Superior temporal gyrus (tissue), 1 donor: ENCODE measurements at regions not wholly inside any gene's neighbourhood (a gene's known extent, or its start where the extent isn't known, plus 50 kb on each side); places are given as distances from the start of the nearest gene placed in this dataset.
"Not testable (repeated sequence)": the region's sequence is repeated elsewhere in the genome, so short reads cannot be mapped to it uniquely, and the experiment has no call there.

Experiments used
- DNase-seq: peaks from one replicate; pipeline ENCODE4 v3.0.0-alpha.2; 2016; ENCODE audit errors: extremely low spot score

GRCh38 chr1:55877437-55878232 is 662.5 kb upstream of the USP24 start:
- DNase-seq, result no peak

GRCh38 chr1:55876276-55877060 is 661.3 kb upstream of the USP24 start:
- DNase-seq, result peak; percentile 18

GRCh38 chr1:55870106-55870505 is 654.9 kb upstream of the USP24 start:
- DNase-seq, result no peak

DNA sequence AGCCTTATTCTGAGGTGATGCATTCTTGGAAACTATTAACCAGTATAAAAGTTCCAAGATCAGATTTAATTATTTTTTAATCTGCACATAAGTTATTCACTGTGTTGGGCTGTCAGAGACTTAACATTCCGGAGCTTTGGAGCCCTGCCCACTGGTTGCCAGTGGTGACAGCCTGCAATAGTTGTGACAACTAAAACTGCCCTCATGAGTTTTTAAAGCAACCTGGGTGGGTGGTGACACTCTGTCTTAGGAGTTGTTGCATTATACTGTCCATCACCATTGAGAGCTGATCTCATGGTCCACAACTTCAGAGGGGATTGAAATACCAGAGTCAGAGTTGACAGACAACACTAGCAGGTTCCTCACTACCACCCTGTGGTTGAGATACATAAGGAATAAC is 653.9 kb upstream of the USP24 start:
- DNase-seq, result no peak

GRCh38 chr1:55868026-55868425 is 652.9 kb upstream of the USP24 start:
- DNase-seq, result no peak

- DNase-seq, result no peak
These were observed 652.2 kb upstream of the USP24 start for GRCh38 chr1:55867304-55867843.

GRCh38 chr1:55865778-55866177 is 650.6 kb upstream of the USP24 start:
- not testable (repeated sequence) for DNase-seq

DNA sequence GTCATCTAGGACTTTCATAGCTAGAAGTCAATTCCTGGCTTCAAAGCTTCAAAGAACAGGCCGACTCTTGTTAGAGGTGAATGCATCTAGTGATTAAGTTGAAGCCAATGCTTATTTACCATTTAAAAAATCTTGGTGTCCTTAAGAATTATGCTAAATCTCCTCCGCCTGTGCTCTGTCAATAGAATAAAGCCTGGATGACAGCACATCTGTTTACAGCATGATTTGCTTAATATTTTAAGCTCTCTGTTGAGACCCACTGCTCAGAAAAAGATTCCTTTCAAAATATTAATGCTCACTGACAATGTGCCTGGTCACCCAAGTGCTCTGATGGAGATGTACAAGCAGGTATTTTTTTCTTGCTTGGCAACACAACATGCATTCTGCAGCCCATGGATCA is 649.1 kb upstream of the USP24 start:
- DNase-seq, result no peak

- no peak for DNase-seq
These were observed 646.6 kb upstream of the USP24 start for GRCh38 chr1:55861676-55862340.

GRCh38 chr1:55860798-55861519 is 645.8 kb upstream of the USP24 start:
- DNase-seq, result no peak

GRCh38 chr1:55860326-55860725 is 645.2 kb upstream of the USP24 start:
- DNase-seq, result no peak

DNA sequence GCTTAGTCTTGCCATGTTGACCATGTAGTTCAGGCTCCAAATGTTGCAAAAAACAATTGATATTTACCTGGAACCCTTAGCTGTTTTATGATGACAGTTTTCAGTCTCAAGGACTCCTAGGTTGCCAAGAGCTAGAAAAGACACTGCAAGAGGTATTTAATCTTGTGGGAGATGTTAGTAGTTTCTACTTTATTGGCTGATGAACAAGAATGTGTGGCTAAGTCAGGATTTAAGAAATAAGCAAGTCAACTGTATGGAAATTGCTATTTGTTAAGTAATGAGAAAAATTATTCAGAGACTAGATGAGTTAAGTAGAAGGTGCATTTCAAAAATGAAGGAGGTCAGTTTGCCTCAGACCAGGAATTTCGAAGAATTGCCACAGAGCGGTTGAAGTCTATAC is 639.7 kb upstream of the USP24 start:
- DNase-seq, result no peak

GRCh38 chr1:55848906-55849305 is 633.7 kb upstream of the USP24 start:
- DNase-seq, result no peak

- no peak for DNase-seq
These were observed 630.9 kb upstream of the USP24 start for GRCh38 chr1:55846051-55846450.

GRCh38 chr1:55844322-55844721 is 629.2 kb upstream of the USP24 start:
- DNase-seq, result no peak

- no peak for DNase-seq
These were observed 624.5 kb upstream of the USP24 start for GRCh38 chr1:55839626-55840025.

- DNase-seq, result no peak
These were observed 624.1 kb upstream of the USP24 start for GRCh38 chr1:55839221-55839620.

- no peak for DNase-seq
These were observed 620.9 kb upstream of the USP24 start for GRCh38 chr1:55836086-55836485.

- DNase-seq, result no peak
These were observed 618.4 kb upstream of the USP24 start for GRCh38 chr1:55833529-55834091.

DNA sequence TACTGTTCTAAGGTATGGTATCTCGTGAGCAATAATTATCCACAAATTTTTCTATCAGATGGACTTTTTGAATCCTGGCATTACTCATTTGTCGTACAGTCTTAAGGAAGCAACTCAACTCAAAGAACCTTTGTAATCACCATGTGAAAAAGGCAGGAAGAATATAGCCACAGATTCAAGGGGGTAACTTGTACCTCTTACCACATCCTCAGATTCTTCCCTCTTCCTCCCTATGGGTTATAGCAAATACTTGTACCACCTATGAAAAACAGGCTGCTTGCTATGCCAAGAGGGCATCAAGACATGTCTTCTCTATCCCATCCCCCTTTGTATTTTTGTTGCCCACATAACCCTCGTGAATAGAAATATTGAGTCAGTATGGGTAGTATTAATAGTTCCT is 616.6 kb upstream of the USP24 start:
- DNase-seq, result no peak

DNA sequence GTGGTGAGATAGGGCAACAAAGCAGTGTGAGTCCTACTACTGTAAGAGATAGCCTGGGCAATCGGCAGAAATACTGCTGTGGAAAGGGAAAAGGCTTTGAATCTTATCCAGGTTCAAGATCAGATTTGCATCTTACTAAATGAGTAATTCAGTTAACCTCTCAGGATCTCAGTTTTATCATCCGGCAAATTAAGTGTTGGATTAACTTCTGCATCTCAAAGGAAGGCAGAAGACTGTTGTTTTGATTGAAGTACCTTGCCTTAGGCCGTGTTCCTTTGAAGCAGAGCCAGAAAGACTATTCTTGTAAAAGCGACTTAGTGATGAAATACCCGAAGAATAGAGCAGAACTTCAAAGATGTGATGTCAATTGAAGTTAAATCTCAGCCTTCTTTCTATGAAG is 612.9 kb upstream of the USP24 start:
- no peak for DNase-seq
